RCC 7860 (cell line): ENCODE measurements at regions not wholly inside any gene's neighbourhood (a gene's known extent, or its start where the extent isn't known, plus 50 kb on each side); places are given as distances from the start of the nearest gene placed in this dataset.
"Not testable (repeated sequence)": the region's sequence is repeated elsewhere in the genome, so short reads cannot be mapped to it uniquely, and the experiment has no call there.

ENCODE experiments used
- DNase-seq: peaks from one replicate; pipeline ENCODE4 v3.0.0-alpha.2; 2015; ENCODE audit warnings: low spot score
- FAIRE-seq: peaks from 2 replicates; lab custom pipeline; 2012; peaks lifted over from hg19 to GRCh38; lab: Jason Lieb, UNC

- FAIRE-seq, result no peak
- no peak for DNase-seq
Measured at GRCh38 chr4:160284516-160284915, 1181.6 kb downstream of the RAPGEF2 start.

DNA sequence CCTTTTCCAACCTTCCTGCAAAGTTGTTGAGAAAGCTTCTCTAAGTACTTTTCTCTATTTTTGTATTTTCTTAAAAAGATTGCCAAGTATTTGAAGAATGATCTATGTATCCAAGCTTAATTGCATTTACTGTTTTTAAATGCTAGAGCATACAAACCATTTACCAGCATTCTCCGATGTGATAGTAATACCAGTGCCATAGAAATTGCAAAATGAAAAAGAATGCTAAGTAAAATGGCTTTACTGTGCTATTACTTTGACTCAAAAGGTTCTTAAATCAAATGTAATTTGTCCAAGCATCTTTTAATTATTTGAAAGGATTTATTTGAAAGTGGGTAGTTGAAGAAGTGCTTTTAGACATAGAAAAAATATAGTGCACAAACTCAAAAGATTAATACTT, 1183.2 kb downstream of the RAPGEF2 start:
- no peak for DNase-seq
- FAIRE-seq, result no peak

- FAIRE-seq (no peak), DNase-seq (no peak)
Measured at GRCh38 chr4:160296476-160296875, 1193.6 kb downstream of the RAPGEF2 start.

- FAIRE-seq (no peak), DNase-seq (no peak)
Measured at GRCh38 chr4:160299177-160299576, 1196.3 kb downstream of the RAPGEF2 start.

DNA sequence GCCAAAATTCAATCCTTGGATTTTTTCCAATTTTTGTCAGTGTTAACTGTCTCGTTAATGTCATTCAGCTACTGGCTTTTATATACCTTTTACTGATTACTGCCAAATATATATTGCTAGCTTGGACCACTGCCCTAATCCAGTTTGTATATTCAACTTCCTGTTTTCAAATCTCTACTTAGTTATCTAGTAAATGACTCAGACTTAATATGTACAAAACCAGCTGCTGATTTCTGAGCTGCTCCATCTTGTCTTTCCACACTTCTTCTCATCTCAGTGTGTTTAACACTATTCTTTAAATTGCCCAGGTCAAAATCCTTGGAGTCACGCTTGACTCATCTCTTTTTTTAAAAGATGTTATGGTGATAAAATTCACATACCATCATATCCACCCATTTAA, 1196.7 kb downstream of the RAPGEF2 start:
- DNase-seq (no peak), FAIRE-seq (no peak)

- FAIRE-seq (no peak), DNase-seq (no peak)
Measured at GRCh38 chr4:160316036-160316435, 1213.2 kb downstream of the RAPGEF2 start.

GRCh38 chr4:160318567-160319220, 1215.8 kb downstream of the RAPGEF2 start:
- no peak for DNase-seq

GRCh38 chr4:160319221-160319867, 1216.5 kb downstream of the RAPGEF2 start:
- peak; percentile 57 for FAIRE-seq
- peak; percentile 80 for DNase-seq

More at GRCh38 chr4:160318567-160319220, 1215.8 kb downstream of the RAPGEF2 start:
- FAIRE-seq, result no peak

DNA sequence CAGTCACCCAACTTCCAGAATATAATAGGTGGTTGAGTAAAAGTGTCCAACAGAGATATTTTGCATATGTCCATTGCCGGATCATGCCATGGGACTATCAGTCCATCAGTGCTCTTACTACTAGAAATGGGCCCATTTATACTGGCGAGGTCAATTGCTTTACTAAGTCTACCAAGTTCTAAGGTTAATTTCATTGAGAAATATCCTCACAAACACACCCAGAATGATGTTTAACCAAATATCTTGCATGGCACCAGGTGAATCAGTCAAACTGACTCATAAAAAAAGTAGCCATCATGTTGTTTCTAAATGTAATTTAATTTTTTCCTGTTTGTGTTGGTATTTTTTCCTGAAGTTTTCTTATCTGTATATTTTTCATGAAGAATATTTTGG, 1217.0 kb downstream of the RAPGEF2 start:
- no peak for FAIRE-seq
- DNase-seq, result no peak

GRCh38 chr4:160326110-160326509, 1223.2 kb downstream of the RAPGEF2 start:
- FAIRE-seq, result no peak

GRCh38 chr4:160347197-160347596, 1244.3 kb downstream of the RAPGEF2 start:
- DNase-seq (no peak), FAIRE-seq (no peak)

More at GRCh38 chr4:160326110-160326509, 1223.2 kb downstream of the RAPGEF2 start:
- no peak for DNase-seq

DNA sequence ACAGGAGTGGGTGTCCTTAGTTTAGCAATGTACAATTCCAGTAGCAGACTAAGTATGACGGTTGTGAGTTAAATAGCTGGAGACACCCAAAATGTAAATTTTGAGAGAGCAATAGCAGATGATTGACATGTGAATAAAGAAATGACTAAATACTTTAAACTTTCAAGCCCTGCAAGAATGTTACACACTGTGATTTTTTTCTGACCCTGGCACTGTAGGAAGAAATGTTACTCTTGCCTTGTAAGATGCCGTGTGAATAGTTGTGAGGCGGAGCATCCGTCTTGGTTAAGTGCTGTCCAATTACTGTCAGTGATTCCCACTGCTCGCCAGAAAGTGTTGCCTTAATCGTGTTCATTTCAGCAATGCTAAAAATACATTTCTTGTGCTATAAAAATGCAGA, 1248.1 kb downstream of the RAPGEF2 start:
- DNase-seq (no peak), FAIRE-seq (no peak)

DNA sequence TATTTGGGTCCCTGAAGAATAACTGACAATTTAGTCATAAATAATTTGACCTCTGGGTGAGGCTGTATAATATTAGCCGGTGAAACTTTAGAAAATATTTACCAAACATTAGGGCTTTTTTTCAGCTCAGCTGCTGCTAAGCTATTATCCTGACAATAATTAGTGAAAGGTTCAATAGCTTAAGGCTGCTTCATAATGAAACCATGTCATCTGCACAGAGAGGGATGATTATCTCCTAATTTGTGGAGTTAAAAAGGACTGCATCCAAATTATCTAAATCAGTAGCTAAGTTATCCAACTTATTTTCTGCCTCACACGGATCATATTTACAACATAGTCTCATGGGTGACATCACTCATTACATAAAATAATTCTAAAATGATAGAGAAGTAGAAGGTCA, 1249.8 kb downstream of the RAPGEF2 start:
- FAIRE-seq (no peak), DNase-seq (no peak)

- FAIRE-seq (no peak), DNase-seq (no peak)
Measured at GRCh38 chr4:160353548-160353947, 1250.7 kb downstream of the RAPGEF2 start.

DNA sequence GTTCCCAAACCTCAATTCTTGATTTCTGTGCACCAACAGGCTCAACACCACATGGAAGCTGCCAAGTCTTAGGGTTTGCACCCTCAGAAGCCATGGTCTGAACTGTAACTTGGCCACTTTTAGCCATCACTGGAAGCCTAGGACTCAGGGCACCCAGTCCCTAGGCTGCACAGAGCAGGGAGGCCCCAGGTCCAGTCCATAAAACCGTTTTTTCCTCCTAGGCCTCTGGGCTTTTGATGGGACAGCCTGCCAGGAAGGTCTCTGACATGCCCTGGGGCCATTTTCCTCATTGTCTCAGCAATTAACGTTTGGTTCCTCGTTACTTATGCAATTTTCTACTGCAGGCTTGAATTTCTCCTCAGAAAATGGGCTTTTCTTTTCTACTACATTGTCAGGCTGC, 1259.6 kb downstream of the RAPGEF2 start:
- FAIRE-seq, result no peak

DNA sequence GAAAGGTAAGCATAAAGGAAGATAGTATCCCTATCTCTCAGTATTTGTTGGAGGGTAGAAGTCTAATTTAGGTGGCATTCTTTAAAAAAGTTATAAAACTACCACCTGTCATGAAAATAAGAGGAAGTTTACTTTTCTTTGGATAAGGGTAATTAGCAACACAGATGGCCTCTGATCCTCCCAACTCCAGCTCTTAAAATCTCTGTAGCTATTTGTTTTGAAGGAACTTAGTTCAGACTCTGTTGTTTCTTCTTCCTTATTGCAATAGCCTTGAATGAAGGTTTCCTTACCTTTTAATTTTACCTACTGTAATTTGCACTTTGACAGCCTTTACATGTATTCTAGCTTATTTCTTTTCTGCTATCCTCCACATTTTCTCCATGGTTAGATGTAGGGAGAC, 1261.3 kb downstream of the RAPGEF2 start:
- FAIRE-seq, result no peak
- no peak for DNase-seq

More for the DNA sequence above, 1259.6 kb downstream of the RAPGEF2 start:
- DNase-seq, result no peak

- FAIRE-seq, DNase-seq: not testable (repeated sequence)
Measured at GRCh38 chr4:160364665-160365064, 1261.8 kb downstream of the RAPGEF2 start.

GRCh38 chr4:160365383-160365782, 1262.5 kb downstream of the RAPGEF2 start:
- DNase-seq, FAIRE-seq: not testable (repeated sequence)

DNA sequence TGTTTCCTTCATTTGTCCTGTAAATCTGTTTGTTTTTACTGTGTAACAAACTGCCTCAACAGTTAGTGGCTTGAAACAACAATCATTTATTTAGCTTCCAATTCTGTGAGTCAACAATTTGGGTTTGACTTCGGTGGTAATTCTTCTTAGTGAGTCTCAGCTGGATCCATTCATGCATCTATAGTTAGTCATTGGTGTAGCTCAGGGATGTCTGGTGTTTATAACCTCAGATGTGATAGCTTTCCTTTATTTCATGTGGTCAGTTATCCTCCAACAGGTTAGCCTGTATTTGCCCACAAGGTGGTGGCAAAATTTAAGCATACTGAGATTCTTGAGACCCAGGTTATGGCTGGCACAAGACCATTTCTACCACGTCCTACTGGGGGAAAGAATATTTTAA, 1267.2 kb downstream of the RAPGEF2 start:
- DNase-seq (no peak), FAIRE-seq (no peak)

DNA sequence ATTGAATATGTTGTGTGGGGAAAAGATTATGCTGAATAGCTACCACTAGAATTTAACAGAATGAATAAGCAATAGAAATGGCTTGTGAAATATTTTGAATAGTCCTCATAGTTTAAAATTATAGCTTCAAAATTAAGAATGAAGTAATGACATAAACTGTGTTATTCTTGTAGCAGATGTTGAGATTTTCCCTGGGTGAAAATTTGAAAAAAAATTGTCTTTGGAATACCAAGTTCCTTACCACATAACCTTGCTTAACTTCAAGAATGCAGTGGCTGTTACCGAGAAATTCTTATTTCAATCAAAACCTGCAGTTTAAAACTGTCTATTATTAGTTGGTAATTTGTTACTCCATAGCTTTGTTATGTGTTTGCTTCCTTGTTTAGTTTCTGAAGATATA, 1268.6 kb downstream of the RAPGEF2 start:
- DNase-seq, result no peak
- no peak for FAIRE-seq

- DNase-seq (no peak), FAIRE-seq (no peak)
Measured at GRCh38 chr4:160372390-160372789, 1269.5 kb downstream of the RAPGEF2 start.

DNA sequence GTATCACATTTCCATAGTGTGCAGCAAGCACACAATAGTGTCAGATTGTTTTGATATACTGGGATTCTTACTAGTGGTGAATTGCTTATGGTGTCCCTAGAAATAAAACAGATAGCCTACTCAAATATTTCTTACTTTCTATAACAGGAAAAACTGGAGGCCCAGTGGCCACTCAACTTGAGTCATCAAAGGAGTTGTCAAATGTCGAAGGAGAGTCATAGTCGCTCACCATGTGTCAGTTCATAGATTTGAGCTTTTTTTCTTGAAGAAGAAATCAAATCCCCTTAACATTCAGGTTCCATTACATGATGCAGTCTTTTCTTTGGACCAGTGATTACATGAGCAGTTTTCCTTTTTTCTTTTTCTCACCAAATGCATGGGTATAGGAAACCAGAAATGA, 1271.0 kb downstream of the RAPGEF2 start:
- DNase-seq (no peak), FAIRE-seq (no peak)
